Gastroesophageal sphincter (tissue), 4 donors: ENCODE measurements at regions not wholly inside any gene's neighbourhood (a gene's known extent, or its start where the extent isn't known, plus 50 kb on each side); places are given as distances from the start of the nearest gene placed in this dataset.

Source experiments
- ATAC-seq: fragments of 150-250 bp; one replicate; pipeline ENCODE4 v1.9.1; 2016; ENCODE audit warnings: mild to moderate bottlenecking, moderate library complexity
- H3K27ac ChIP-seq, 4 donors: fragments of 200-600 bp; sonication (generic) in 3 of 4; 1 replicate in 3 of 4; 2 replicates in 1 of 4; pipeline ENCODE4 v1.5.1; 2016 to 2019
- H3K27me3 ChIP-seq: fragments of 200-600 bp; sonication (generic); one replicate; pipeline ENCODE4 v1.5.1; 2019
- H3K36me3 ChIP-seq, 2 donors: fragments of 200-600 bp; sonication (generic); one replicate each; pipeline ENCODE4 v1.5.1; 2019; ENCODE audit warnings: control low read depth in 1 of 2
- H3K4me1 ChIP-seq, 3 donors: fragments of 200-600 bp; sonication (generic); 1 replicate in 2 of 3; 2 replicates in 1 of 3; pipeline ENCODE4 v1.5.1; 2016 to 2019; ENCODE audit warnings: control low read depth in 2 of 3
- H3K4me3 ChIP-seq, 2 donors: fragments of 200-600 bp; sonication (generic); one replicate each; pipeline ENCODE4 v1.5.1; 2019; ENCODE audit warnings: mild to moderate bottlenecking in 1 of 2, moderate library complexity in 1 of 2
- H3K9me3 ChIP-seq, 3 donors: fragments of 200-600 bp; sonication (generic); one replicate each; pipeline ENCODE4 v1.5.1; 2017 to 2019; ENCODE audit warnings: control low read depth in 2 of 3
- EP300 ChIP-seq: sonication (generic); formaldehyde crosslinking; IDR thresholded peaks from one replicate; pipeline ENCODE4 v1.6.1; 2017; ENCODE audit warnings: antibody characterized with exemption, mild to moderate bottlenecking
- POLR2A ChIP-seq, 2 donors: fragments of 450-650 bp; IDR thresholded peaks; one replicate each; pipeline ENCODE4 v1.6.1; 2017; ENCODE audit warnings: antibody characterized with exemption in 2 of 2, mild to moderate bottlenecking in 2 of 2, moderate library complexity in 1 of 2
- POLR2AphosphoS5 ChIP-seq: sonication (generic); formaldehyde crosslinking; IDR thresholded peaks from one replicate; pipeline ENCODE4 v1.6.1; 2017; ENCODE audit warnings: antibody characterized with exemption
- WGBS, 2 donors: methylation state at CpG; one replicate each; pipeline ENCODE4 v1.1.5; 2018; ENCODE audit warnings: low coverage in 1 of 2; 5-methylcytosine and 5-hydroxymethylcytosine counted together
- TF ChIP-seq, protein P1 (sequence below), 4 experiments: fragments of 200-600 bp in 2 of 4; fragments of 450-650 bp in 2 of 4; sonication (generic) in 1 of 4; IDR thresholded peaks; one replicate each; pipeline ENCODE4 v1.5.1; 2017 to 2019; ENCODE audit warnings: antibody characterized with exemption in 4 of 4, mild to moderate bottlenecking in 2 of 4, moderate library complexity in 2 of 4

DNA sequence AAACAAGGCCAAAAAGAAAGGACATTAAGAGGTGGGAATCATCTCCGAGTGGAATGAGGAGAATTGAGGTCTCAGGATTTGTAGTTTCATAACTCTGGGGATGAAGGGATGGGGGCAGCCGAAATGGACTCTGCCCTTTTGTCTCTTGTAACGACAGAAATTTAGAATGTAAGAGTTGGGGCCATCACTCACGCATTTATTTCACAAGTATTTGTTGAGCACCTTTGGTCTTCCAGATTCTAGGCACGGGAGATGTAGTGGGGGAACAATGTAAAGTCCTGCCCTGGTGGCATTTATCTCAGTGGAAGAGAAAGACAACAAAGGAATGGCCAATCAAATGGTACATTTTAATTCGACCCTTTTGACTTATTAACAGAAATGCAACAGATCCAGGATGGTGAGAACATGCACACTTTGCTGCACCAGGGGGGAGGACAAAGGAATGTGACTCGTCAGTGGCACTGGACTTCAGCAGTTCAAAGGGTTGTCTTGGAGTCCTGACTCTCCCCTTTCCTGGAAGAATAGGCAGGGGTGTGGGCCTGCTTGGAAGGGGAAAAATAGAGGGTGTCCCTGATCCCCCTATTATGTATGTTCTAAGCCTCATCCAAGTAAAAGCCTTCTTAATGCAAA lies 102.0 kb downstream of the TMEM30B start:
- 82 to 90% methylated on average over 7 of the region's 7 CpGs for WGBS, 2 donors
- TF ChIP-seq POLR2AphosphoS5 (no peak), EP300 (no peak), POLR2A (IDR thresholded peaks at IDR 0.05) (no peak)
- TF ChIP-seq, protein P1, sequence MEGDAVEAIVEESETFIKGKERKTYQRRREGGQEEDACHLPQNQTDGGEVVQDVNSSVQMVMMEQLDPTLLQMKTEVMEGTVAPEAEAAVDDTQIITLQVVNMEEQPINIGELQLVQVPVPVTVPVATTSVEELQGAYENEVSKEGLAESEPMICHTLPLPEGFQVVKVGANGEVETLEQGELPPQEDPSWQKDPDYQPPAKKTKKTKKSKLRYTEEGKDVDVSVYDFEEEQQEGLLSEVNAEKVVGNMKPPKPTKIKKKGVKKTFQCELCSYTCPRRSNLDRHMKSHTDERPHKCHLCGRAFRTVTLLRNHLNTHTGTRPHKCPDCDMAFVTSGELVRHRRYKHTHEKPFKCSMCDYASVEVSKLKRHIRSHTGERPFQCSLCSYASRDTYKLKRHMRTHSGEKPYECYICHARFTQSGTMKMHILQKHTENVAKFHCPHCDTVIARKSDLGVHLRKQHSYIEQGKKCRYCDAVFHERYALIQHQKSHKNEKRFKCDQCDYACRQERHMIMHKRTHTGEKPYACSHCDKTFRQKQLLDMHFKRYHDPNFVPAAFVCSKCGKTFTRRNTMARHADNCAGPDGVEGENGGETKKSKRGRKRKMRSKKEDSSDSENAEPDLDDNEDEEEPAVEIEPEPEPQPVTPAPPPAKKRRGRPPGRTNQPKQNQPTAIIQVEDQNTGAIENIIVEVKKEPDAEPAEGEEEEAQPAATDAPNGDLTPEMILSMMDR (IDR thresholded peaks at IDR 0.05), result no peak
- Histone ChIP-seq H3K4me3 (no peak overlapping the region), H3K36me3 (no peaks in the 10 kb centered on the region), H3K27ac (no peak overlapping the region), H3K27me3 (no peaks in the 10 kb centered on the region), H3K9me3 (no peaks in the 10 kb centered on the region), H3K4me1 (peaks cover 0 to 9% (median 0%) of the 10 kb centered on the region in 3 donors)
- no peak for ATAC-seq

DNA sequence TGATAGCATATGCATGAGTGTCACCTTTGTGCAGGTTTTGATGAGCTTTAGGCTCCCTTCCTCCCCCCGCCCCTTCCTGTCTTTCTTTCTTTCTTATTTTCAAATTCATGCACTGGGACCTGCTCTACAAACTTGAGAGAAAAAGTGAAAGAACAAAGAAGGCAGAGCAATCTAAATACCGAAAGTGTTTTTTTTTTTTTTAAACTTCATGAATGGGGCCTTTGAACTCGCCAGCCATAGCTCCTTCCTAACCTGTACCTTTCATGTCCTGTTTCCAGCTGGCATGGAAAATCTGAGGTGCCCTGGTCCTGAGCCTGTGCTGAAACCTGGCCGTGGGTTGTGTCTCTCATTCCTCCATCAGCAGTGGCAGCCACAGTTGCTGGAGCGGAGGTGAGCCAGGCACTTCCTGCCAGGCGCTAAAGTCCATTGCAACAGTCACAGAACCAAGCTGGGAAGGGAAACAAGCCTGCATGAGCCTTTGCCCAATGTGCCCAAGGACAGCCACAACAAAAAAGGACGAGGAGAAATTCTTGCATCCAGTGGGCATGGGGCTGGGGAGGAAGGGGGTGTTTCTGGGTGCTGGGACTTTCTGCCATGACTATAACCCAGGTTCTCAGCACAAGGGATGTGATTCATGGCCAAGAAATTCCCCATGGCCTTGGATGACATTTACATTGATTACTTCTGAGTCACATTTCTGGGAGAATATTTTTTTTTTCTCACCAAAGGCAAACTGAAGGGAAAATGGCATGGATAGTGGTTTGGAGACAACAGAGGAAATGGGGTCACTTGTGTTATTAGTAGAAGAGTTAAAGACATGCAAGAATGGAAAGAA lies 102.7 kb downstream of the TMEM30B start:
- TF ChIP-seq POLR2AphosphoS5 (peak; percentile 32), EP300 (no peak), POLR2A (IDR thresholded peaks at IDR 0.05) (no peak)
- TF ChIP-seq, protein P1 (IDR thresholded peaks at IDR 0.05), result no peak
- H3K27ac ChIP-seq, result no peak overlapping the region
- no peaks in the 10 kb centered on the region for H3K27me3 ChIP-seq
- H3K36me3 ChIP-seq, result no peaks in the 10 kb centered on the region
- peaks cover 0 to 2% (median 0%) of the 10 kb centered on the region in 3 donors for H3K9me3 ChIP-seq
- H3K4me3 ChIP-seq, result no peak overlapping the region
- 63 to 100% methylated on average over 1 to 5 of the region's 7 CpGs for WGBS, 2 donors
- no peak for ATAC-seq
- H3K4me1 ChIP-seq, result peaks cover 0 to 9% (median 0%) of the 10 kb centered on the region in 3 donors

DNA sequence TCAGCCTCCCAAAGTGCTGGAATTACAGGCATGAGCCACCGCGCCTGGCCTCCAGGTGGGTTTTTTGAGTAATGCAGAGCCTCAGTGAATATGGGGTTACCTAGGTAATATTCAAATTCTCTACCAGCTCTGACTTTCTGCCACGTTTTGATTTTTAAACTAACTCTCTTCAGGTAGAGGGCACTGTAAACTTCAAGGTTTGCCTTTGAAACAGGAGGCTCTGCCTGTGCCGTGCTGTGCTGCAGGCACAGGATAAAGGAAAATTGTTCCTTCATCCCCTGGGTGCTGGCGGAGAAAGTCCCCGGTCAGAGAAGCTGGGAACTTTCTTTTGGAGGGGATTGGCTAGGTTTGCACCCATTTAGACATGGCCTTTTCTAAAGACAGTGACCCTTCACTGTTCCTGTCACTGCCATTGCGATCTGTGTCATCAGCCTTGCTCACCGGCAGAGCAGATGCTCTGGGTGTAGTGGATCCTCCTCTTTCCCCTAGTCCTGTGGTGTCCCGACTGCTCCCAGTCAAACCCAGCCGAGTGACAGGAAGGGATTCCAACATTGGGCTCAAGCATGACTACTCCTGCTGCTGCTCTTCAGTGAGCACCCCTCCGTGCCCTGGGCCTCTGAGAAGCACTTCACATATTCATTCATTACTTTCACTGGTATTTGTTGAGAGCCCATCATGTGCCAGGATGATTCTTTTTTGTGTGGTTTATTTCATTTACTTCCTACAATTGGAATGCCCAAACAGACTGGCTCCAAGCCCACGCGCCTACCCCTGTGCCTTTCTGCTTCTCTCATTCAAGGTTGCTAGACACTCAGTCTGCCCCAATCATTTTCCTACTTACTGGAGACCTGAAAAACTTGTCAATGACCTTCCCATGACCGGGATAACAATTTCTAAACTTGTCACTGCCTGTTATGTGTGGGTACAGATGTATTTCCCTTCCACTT lies 103.6 kb downstream of the TMEM30B start:
- no peak for ATAC-seq
- Histone ChIP-seq H3K4me1 (peaks cover 0 to 9% (median 0%) of the 10 kb centered on the region in 3 donors), H3K27me3 (no peaks in the 10 kb centered on the region), H3K36me3 (no peaks in the 10 kb centered on the region), H3K27ac (no peak overlapping the region), H3K4me3 (no peak overlapping the region), H3K9me3 (peaks cover 0 to 6% (median 0%) of the 10 kb centered on the region in 3 donors)
- WGBS, 2 donors, result 72 to 93% methylated on average over 6 to 8 of the region's 14 CpGs
- TF ChIP-seq EP300 (no peak), POLR2AphosphoS5 (no peak), POLR2A (IDR thresholded peaks at IDR 0.05) (no peak)
- TF ChIP-seq, protein P1 (IDR thresholded peaks at IDR 0.05), result no peak

DNA sequence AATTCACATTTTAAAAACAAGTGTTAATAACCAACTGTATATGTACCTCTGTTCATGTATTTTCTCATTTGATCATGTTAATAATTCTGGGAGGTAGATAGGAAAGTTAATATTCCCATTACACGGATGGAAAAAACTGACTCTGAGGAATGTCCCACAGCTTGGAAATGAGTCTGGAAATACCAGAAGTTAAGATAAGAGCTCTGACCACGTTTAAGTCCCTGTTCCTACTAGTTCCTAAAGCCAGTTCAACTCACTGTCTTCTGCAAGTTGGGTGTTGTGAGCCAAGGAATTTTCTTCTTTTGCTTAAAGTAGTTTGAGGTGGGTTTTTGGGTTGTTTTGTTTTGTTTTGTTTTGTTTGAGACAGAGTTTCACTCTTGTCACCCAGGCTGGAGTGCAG lies 104.5 kb downstream of the TMEM30B start:
- H3K36me3 ChIP-seq, result no peaks in the 10 kb centered on the region
- no peak overlapping the region for H3K4me3 ChIP-seq
- 41 to 92% methylated on average over 2 of the region's 2 CpGs for WGBS, 2 donors
- peaks cover 0 to 6% (median 0%) of the 10 kb centered on the region in 3 donors for H3K9me3 ChIP-seq
- TF ChIP-seq EP300, result no peak
- TF ChIP-seq POLR2A (IDR thresholded peaks at IDR 0.05), result no peak
- TF ChIP-seq, protein P1 (IDR thresholded peaks at IDR 0.05), result no peak
- TF ChIP-seq POLR2AphosphoS5, result no peak
- no peaks in the 10 kb centered on the region for H3K27me3 ChIP-seq
- peaks cover 0 to 13% (median 0%) of the 10 kb centered on the region in 3 donors for H3K4me1 ChIP-seq
- H3K27ac ChIP-seq, result no peak overlapping the region
- no peak for ATAC-seq
